ENCODE measurements at regions not wholly inside any gene's neighbourhood (a gene's known extent, or its start where the extent isn't known, plus 50 kb on each side); places are given as distances from the start of the nearest gene placed in this dataset.
"Not testable (repeated sequence)": the region's sequence is repeated elsewhere in the genome, so short reads cannot be mapped to it uniquely, and the experiment has no call there.

DNA sequence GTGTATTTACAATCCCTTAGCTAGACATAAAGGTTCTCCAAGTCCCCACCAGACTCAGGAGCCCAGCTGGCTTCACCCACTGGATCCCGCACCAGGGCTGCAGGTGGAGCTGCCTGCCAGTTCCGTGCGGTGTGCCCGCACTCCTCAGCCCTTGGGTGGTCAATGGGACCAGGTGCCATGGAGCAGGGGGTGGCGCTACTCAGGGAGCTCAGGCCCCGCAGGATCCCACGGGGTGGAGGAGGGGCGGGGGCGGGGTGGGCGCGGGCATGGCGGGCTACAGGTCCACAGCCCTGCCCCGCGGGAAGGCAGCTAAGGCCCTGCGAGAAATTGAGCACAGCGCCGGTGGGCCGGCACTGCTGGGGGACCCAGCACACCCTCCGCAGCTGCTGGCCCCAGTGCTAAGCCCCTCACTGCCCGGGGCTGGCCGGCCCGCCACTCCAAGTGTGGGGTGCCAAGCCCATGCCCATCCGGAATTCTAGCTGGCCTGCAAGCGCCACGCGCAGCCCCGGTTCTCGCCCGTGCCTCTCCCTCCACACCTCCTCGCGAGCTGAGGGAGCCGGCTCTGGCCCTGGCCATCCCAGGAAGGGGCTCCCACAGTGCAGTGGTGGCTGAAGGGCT is 99.8 kb upstream of the STARD4 start:
- not testable (repeated sequence) for TF ChIP-seq POLR2AphosphoS5 (IDR thresholded peaks at IDR 0.05; ENCODE audit: low read depth, low read length); YY1 (IDR thresholded peaks at IDR 0.05; ENCODE audit: low read depth)
- TF ChIP-seq, protein P1, sequence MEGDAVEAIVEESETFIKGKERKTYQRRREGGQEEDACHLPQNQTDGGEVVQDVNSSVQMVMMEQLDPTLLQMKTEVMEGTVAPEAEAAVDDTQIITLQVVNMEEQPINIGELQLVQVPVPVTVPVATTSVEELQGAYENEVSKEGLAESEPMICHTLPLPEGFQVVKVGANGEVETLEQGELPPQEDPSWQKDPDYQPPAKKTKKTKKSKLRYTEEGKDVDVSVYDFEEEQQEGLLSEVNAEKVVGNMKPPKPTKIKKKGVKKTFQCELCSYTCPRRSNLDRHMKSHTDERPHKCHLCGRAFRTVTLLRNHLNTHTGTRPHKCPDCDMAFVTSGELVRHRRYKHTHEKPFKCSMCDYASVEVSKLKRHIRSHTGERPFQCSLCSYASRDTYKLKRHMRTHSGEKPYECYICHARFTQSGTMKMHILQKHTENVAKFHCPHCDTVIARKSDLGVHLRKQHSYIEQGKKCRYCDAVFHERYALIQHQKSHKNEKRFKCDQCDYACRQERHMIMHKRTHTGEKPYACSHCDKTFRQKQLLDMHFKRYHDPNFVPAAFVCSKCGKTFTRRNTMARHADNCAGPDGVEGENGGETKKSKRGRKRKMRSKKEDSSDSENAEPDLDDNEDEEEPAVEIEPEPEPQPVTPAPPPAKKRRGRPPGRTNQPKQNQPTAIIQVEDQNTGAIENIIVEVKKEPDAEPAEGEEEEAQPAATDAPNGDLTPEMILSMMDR (IDR thresholded peaks at IDR 0.05) = not testable (repeated sequence)
- TF ChIP-seq, protein P2, sequence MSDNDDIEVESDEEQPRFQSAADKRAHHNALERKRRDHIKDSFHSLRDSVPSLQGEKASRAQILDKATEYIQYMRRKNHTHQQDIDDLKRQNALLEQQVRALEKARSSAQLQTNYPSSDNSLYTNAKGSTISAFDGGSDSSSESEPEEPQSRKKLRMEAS (IDR thresholded peaks at IDR 0.05; ENCODE audit: low read depth) = not testable (repeated sequence)
